ENCODE measurements at regions not wholly inside any gene's neighbourhood (a gene's known extent, or its start where the extent isn't known, plus 50 kb on each side); places are given as distances from the start of the nearest gene placed in this dataset.

DNA sequence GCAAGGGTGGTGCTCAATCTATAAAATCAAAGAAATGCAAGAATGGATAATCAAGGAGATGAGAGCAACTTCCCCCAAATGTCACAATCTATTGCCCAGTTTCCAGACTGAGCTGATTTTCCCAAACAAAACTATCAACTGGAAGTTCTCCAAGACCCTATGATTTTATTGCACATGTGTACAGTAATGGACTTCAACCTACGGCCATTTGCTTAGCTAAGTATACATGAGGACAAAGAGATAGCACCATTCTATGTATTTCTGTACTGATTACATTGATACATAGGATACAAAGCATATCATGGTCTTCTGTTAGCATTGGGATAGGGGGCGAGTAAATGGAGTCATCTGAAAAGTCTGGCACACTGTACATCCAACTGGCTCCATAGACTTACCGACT is 407.8 kb downstream of the GABRG1 start:
- TF ChIP-seq, protein P1, sequence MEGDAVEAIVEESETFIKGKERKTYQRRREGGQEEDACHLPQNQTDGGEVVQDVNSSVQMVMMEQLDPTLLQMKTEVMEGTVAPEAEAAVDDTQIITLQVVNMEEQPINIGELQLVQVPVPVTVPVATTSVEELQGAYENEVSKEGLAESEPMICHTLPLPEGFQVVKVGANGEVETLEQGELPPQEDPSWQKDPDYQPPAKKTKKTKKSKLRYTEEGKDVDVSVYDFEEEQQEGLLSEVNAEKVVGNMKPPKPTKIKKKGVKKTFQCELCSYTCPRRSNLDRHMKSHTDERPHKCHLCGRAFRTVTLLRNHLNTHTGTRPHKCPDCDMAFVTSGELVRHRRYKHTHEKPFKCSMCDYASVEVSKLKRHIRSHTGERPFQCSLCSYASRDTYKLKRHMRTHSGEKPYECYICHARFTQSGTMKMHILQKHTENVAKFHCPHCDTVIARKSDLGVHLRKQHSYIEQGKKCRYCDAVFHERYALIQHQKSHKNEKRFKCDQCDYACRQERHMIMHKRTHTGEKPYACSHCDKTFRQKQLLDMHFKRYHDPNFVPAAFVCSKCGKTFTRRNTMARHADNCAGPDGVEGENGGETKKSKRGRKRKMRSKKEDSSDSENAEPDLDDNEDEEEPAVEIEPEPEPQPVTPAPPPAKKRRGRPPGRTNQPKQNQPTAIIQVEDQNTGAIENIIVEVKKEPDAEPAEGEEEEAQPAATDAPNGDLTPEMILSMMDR (IDR thresholded peaks at IDR 0.05; ENCODE audit: poor library complexity, severe bottlenecking): no peak
- no peak for TF ChIP-seq RAD21 (conservative IDR thresholded peaks at IDR 0.05)
